ENCODE measurements at regions not wholly inside any gene's neighbourhood (a gene's known extent, or its start where the extent isn't known, plus 50 kb on each side); places are given as distances from the start of the nearest gene placed in this dataset.
A peak's percentile ranks its signal among the peaks of the same experiment; 100 is the strongest.

GRCh38 chr13:47892374-47892773 is 108.7 kb downstream of the SUCLA2 start:
- Histone ChIP-seq H2AFZ (ENCODE audit: low read length) (no peak overlapping the region), H4K20me1 (ENCODE audit: insufficient read depth, low read length, poor library complexity, severe bottlenecking) (no peaks in the 10 kb centered on the region), H3K9ac (ENCODE audit: low read depth, low read length, poor library complexity, severe bottlenecking) (no peak overlapping the region), H3K27me3 (ENCODE audit: insufficient read depth, low read length, poor library complexity, severe bottlenecking) (no peaks in the 10 kb centered on the region), H3K9me3 (ENCODE audit: insufficient read depth, low read depth, low read length) (no peaks in the 10 kb centered on the region), H3F3A (ENCODE audit: low read depth) (no peaks in the 10 kb centered on the region), H3K79me2 (ENCODE audit: insufficient read depth, low read length) (no peaks in the 10 kb centered on the region), H3K4me1 (ENCODE audit: insufficient read depth, low read length, poor library complexity, severe bottlenecking) (peaks cover 11% of the 10 kb centered on the region), H3K9me2 (replicated peaks; ENCODE audit: low read depth, low read length) (no peaks in the 10 kb centered on the region), H3K4me2 (ENCODE audit: low read depth, low read length, poor library complexity, severe bottlenecking) (no peak overlapping the region), H3K36me3 (ENCODE audit: insufficient read depth, low read length) (no peaks in the 10 kb centered on the region), H3K4me3 (ENCODE audit: low read length, poor library complexity, severe bottlenecking) (no peak overlapping the region)
- TF ChIP-seq CTCF (conservative IDR thresholded peaks at IDR 0.05; ENCODE audit: low read length), result no peak
- TF ChIP-seq EZH2phosphoT487 (IDR thresholded peaks at IDR 0.05; ENCODE audit: borderline replicate concordance), result no peak

GRCh38 chr13:47890146-47890814 is 110.8 kb downstream of the SUCLA2 start:
- TF ChIP-seq CTCF (conservative IDR thresholded peaks at IDR 0.05; ENCODE audit: low read length) (no peak), EZH2phosphoT487 (IDR thresholded peaks at IDR 0.05; ENCODE audit: borderline replicate concordance) (no peak)
- Histone ChIP-seq H2AFZ (ENCODE audit: low read length) (peak overlapping the region; percentile 73), H3K4me1 (ENCODE audit: insufficient read depth, low read length, poor library complexity, severe bottlenecking) (peaks cover 31% of the 10 kb centered on the region), H3K4me2 (ENCODE audit: low read depth, low read length, poor library complexity, severe bottlenecking) (peak overlapping the region; percentile 51), H3K9ac (ENCODE audit: low read depth, low read length, poor library complexity, severe bottlenecking) (peak overlapping the region; percentile 39), H4K20me1 (ENCODE audit: insufficient read depth, low read length, poor library complexity, severe bottlenecking) (no peaks in the 10 kb centered on the region), H3K27me3 (ENCODE audit: insufficient read depth, low read length, poor library complexity, severe bottlenecking) (no peaks in the 10 kb centered on the region), H3K4me3 (ENCODE audit: low read length, poor library complexity, severe bottlenecking) (peak overlapping the region; percentile 54), H3K9me2 (replicated peaks; ENCODE audit: low read depth, low read length) (no peaks in the 10 kb centered on the region), H3K79me2 (ENCODE audit: insufficient read depth, low read length) (no peaks in the 10 kb centered on the region), H3F3A (ENCODE audit: low read depth) (no peaks in the 10 kb centered on the region), H3K9me3 (ENCODE audit: insufficient read depth, low read depth, low read length) (no peaks in the 10 kb centered on the region), H3K36me3 (ENCODE audit: insufficient read depth, low read length) (no peaks in the 10 kb centered on the region)

- H3K9me2 ChIP-seq (replicated peaks; ENCODE audit: low read depth, low read length), result no peaks in the 10 kb centered on the region
- H3K4me2 ChIP-seq (ENCODE audit: low read depth, low read length, poor library complexity, severe bottlenecking), result peak overlapping the region; percentile 11
- H2AFZ ChIP-seq (ENCODE audit: low read length), result peak overlapping the region; percentile 81
- H3F3A ChIP-seq (ENCODE audit: low read depth), result no peaks in the 10 kb centered on the region
- no peaks in the 10 kb centered on the region for H4K20me1 ChIP-seq (ENCODE audit: insufficient read depth, low read length, poor library complexity, severe bottlenecking)
- no peaks in the 10 kb centered on the region for H3K9me3 ChIP-seq (ENCODE audit: insufficient read depth, low read depth, low read length)
- peaks cover 31% of the 10 kb centered on the region for H3K4me1 ChIP-seq (ENCODE audit: insufficient read depth, low read length, poor library complexity, severe bottlenecking)
- H3K79me2 ChIP-seq (ENCODE audit: insufficient read depth, low read length), result no peaks in the 10 kb centered on the region
- H3K4me3 ChIP-seq (ENCODE audit: low read length, poor library complexity, severe bottlenecking), result no peak overlapping the region
- TF ChIP-seq CTCF (conservative IDR thresholded peaks at IDR 0.05; ENCODE audit: low read length), result no peak
- no peak for TF ChIP-seq EZH2phosphoT487 (IDR thresholded peaks at IDR 0.05; ENCODE audit: borderline replicate concordance)
- no peak overlapping the region for H3K9ac ChIP-seq (ENCODE audit: low read depth, low read length, poor library complexity, severe bottlenecking)
- no peaks in the 10 kb centered on the region for H3K27me3 ChIP-seq (ENCODE audit: insufficient read depth, low read length, poor library complexity, severe bottlenecking)
- no peaks in the 10 kb centered on the region for H3K36me3 ChIP-seq (ENCODE audit: insufficient read depth, low read length)
Measured at GRCh38 chr13:47886314-47886713, 114.8 kb downstream of the SUCLA2 start.

All from Loucy (cell line).